ENCODE measurements at regions not wholly inside any gene's neighbourhood (a gene's known extent, or its start where the extent isn't known, plus 50 kb on each side); places are given as distances from the start of the nearest gene placed in this dataset.
A peak's percentile ranks its signal among the peaks of the same experiment; 100 is the strongest.

DNA sequence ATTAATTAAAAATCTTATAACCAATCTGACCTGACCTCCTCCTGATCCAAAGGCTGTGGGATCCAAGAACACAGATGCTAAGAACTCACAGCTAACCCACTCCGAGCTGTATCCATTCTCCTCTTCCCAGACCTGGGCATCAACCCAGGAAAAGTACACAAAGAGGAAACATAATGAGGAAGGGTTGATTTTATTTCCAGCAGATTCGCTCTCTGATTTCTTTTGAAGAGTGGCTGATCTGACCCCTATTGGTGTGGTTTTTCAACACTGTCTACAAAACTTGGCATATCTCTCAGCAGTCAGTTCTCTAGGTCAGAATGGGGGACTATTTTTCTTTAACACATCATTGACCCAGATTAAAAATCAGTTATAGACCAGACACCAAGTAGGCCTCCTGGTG is 201.9 kb upstream of the UBASH3B start:
- no peak for DNase-seq (ENCODE audit: low read depth in 2 of 3, low spot score in 2 of 3)

GRCh38 chr11:122451911-122452310 is 203.6 kb upstream of the UBASH3B start:
- no peak for DNase-seq (ENCODE audit: low read depth in 2 of 3, low spot score in 2 of 3)

- no peak for DNase-seq (ENCODE audit: low read depth in 2 of 3, low spot score in 2 of 3)
These were observed 213.9 kb upstream of the UBASH3B start for GRCh38 chr11:122441666-122442035.

DNA sequence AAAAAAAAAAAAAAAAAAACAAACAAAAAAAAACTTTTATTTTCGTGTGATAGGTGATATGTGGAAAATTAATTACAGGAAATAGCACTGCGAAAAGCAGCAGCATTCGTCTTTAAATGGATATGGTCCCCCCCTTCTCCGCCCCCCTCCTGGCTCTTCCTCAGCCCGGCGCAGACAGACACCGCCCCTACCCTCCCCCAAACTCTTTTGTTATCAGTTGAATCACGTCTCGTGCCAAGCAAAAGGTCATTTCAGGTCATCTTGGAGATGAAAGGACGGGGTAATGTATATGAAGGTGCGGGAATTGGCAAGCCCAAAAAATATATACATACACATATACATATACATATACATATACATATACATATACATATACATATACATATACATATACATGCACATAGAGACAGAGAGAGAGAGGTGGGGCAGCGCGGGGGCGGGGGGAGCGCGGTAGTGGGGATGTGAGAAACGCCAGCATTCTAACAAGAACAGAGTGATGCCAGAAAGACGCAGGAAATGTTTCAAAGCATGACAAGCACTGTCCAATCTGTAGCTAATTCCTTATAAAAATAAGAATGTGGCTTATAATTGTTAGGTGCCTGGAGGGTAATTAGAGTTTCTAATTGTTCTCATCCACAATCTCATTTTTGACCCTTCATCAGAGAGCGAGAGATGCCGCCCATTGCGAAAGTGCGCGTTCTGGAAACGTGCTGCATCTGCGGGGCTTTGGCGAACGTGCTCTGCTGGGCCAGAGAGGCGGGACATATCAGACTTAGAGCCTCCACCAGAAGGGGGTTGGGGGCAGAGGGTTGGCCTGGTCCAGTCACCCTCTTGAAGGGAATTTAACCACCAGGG is 214.5 kb upstream of the UBASH3B start:
- peak in 2 of 3 donors; percentile 25 to 31 for DNase-seq (ENCODE audit: low read depth in 2 of 3, low spot score in 2 of 3)

GRCh38 chr11:122439866-122440810 is 215.4 kb upstream of the UBASH3B start:
- peak in 1 of 3 donors; percentile 21 for DNase-seq (ENCODE audit: low read depth in 2 of 3, low spot score in 2 of 3)

GRCh38 chr11:122436188-122436555 is 219.3 kb upstream of the UBASH3B start:
- no peak for DNase-seq (ENCODE audit: low read depth in 2 of 3, low spot score in 2 of 3)

GRCh38 chr11:122435540-122436187 is 219.9 kb upstream of the UBASH3B start:
- no peak for DNase-seq (ENCODE audit: low read depth in 2 of 3, low spot score in 2 of 3)

GRCh38 chr11:122434786-122435185 is 220.7 kb upstream of the UBASH3B start:
- DNase-seq (ENCODE audit: low read depth in 2 of 3, low spot score in 2 of 3): peak in 1 of 3 donors; percentile 6

GRCh38 chr11:122430490-122430889 is 225.0 kb upstream of the UBASH3B start:
- no peak for DNase-seq (ENCODE audit: low read depth in 2 of 3, low spot score in 2 of 3)

DNA sequence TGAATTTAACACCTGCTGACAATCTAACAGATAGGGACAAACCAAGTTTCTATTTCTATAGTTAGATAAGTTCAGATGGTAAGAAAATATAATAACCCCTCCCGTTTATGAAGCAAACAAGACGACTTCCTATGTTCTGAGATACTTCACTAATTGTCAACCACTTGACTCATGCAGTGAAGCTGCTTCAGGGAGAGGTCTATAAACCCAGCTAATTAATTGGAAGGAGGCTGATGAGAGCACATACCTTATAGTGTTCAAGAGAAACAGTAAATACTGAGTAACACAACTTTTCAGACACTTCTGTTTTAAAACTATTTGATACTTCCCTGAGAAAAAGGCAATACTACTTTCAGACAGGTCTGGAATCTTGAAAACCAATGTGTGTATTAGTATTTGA is 229.4 kb upstream of the UBASH3B start:
- no peak for DNase-seq (ENCODE audit: low read depth in 2 of 3, low spot score in 2 of 3)

DNA sequence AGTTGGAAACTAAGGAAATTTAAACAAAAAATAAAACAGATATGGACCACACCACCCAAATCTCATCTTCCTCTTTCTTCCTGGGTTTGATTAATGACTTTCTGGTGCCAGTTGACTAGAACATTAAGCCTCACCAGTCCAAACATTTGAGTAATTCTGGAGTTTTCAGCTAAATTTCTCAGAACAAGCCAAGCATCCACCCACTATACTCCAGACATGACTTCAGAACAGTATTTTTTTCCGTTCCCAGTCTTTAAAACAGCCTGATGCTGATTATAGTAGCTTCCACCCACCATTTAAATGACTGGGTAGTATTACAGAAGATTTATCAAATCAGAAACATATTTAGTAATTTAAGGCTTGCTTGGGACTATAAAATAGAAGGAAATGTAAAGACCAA is 230.9 kb upstream of the UBASH3B start:
- no peak for DNase-seq (ENCODE audit: low read depth in 2 of 3, low spot score in 2 of 3)

GRCh38 chr11:122423886-122424285 is 231.6 kb upstream of the UBASH3B start:
- DNase-seq (ENCODE audit: low read depth in 2 of 3, low spot score in 2 of 3): no peak

GRCh38 chr11:122423273-122423672 is 232.2 kb upstream of the UBASH3B start:
- no peak for DNase-seq (ENCODE audit: low read depth in 2 of 3, low spot score in 2 of 3)

GRCh38 chr11:122422682-122423081 is 232.8 kb upstream of the UBASH3B start:
- no peak for DNase-seq (ENCODE audit: low read depth in 2 of 3, low spot score in 2 of 3)

GRCh38 chr11:122421702-122422101 is 233.8 kb upstream of the UBASH3B start:
- no peak for DNase-seq (ENCODE audit: low read depth in 2 of 3, low spot score in 2 of 3)

DNA sequence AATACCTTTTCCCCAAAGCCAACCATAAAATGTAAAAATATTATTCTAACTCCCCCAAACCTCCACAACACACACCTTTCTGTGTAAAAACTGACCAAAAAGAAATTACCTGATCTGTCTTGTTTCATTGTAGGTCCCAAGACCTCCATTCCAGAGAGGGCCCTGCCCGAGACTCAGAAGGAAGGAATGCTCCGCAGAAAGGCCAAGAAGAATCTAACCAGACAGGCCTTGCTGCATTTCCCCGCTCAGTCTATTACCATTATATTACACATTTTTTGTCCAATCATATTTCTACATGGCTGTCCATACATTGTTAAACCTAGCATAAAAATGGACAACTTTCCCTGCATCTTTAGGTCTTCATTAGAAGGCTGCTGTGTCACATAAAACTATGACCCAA is 237.5 kb upstream of the UBASH3B start:
- no peak for DNase-seq (ENCODE audit: low read depth in 2 of 3, low spot score in 2 of 3)

DNA sequence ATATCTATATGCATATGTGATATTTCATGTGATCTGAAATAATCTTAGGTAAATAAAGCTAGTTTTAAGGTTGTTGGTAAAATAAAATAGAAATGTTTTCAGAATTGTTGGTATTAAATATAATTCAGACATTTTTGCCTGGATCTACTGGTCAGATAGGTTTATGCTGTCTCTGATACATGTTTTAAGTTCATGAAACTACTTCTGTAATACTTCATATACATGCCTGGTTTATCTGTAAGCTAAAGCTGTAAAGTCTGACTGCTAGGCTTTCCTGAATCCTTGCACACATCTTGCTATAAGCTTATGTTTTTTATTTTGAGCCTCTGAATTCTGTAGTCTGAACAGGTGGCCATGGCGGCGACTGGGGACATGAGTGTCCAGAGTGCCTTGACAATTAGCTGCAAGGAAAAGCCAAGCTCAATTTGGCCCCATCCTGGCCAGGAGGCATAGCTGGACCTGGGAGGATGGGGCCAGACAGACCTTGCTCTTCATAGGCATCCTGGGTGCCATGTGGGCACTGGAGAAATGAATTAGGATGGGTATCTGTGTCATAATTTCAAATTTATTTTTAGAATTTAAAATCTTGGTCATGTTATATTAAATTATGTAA is 241.0 kb upstream of the UBASH3B start:
- DNase-seq (ENCODE audit: low read depth in 2 of 3, low spot score in 2 of 3): peak in 1 of 3 donors; percentile 4

- no peak for DNase-seq (ENCODE audit: low read depth in 2 of 3, low spot score in 2 of 3)
These were observed 241.8 kb upstream of the UBASH3B start for GRCh38 chr11:122413677-122414076.

DNA sequence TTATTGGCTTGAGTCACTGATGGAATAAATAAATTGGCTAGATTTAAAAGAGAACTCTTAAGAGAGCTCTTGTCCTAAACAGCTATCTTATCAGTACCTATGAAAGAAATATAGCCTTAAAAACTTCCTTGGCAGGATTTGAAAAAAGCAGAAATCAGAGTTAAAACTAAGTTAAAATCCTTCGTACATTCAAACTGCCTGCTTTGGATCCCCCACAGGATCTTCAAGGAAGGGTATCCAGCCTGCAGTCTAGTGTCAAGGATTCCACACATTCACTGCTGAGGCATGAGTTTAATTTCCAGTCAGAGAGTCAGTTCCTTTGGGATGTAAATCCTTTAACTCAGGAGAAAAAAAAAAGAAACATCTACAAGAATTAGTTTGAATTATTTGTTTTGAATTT is 242.9 kb upstream of the UBASH3B start:
- DNase-seq (ENCODE audit: low read depth in 2 of 3, low spot score in 2 of 3): no peak

DNA sequence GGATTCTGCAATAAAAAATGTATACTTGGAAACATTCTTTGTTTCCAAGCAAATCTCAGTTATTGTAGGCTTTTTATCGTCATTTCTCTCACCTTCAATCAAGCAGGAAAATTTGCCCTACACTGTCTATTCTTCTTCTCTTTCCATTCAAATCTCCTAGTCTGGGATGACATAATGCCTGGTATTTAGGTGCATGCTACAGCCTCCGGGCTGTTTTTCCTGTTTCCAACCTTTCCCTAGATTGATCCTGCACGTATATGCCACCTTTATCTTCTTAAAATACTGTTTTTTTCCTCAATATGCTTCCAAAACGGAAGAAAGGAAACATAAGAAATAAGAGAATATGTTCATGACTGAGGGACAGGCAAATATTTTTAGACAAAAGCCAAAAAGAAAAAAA is 249.1 kb upstream of the UBASH3B start:
- no peak for DNase-seq (ENCODE audit: low read depth in 2 of 3, low spot score in 2 of 3)

All from hematopoietic multipotent progenitor cell (in vitro differentiated cells).